ENCODE measurements at regions not wholly inside any gene's neighbourhood (a gene's known extent, or its start where the extent isn't known, plus 50 kb on each side); places are given as distances from the start of the nearest gene placed in this dataset.
A peak's percentile ranks its signal among the peaks of the same experiment; 100 is the strongest.

GRCh38 chr20:50295762-50296449, 105.3 kb downstream of the CEBPB start:
- no peak overlapping the region for H3K27ac ChIP-seq (ENCODE audit: low read length, poor library complexity, severe bottlenecking)
- no peaks in the 10 kb centered on the region for H3K27me3 ChIP-seq (ENCODE audit: control insufficient read depth in 1 of 2, insufficient read depth in 1 of 2, low read length in 2 of 2)
- no peaks in the 10 kb centered on the region for H3K36me3 ChIP-seq (ENCODE audit: control insufficient read depth in 1 of 2, insufficient read depth in 2 of 2, low read depth in 1 of 2, low read length in 2 of 2)
- no peak overlapping the region for H3K4me3 ChIP-seq (ENCODE audit: insufficient read depth in 1 of 2, low read depth in 1 of 2, low read length in 2 of 2)
- H3K9me3 ChIP-seq (ENCODE audit: control insufficient read depth, low read length): no peaks in the 10 kb centered on the region
- H3K14ac ChIP-seq (ENCODE audit: low read length in 2 of 2): peak overlapping the region in 1 of 2 experiments; percentile 37
- peak overlapping the region; percentile 69 for H3K9ac ChIP-seq (ENCODE audit: low read length)
- H2AFZ ChIP-seq (ENCODE audit: low read depth, low read length): no peak overlapping the region
- peak overlapping the region; percentile 76 for H4K8ac ChIP-seq (ENCODE audit: low read length)
- H3K4me2 ChIP-seq (ENCODE audit: low read length, poor library complexity, severe bottlenecking): no peak overlapping the region
- DNase-seq: no peak
- no peak overlapping the region for H2BK5ac ChIP-seq (ENCODE audit: low read depth, low read length, poor library complexity, severe bottlenecking)
- peak overlapping the region; percentile 75 for H2BK15ac ChIP-seq (ENCODE audit: low read depth, poor library complexity, severe bottlenecking)
- no peak overlapping the region for H3K23ac ChIP-seq (ENCODE audit: low read length in 2 of 2)
- peak overlapping the region; percentile 40 to 88 for H3K18ac ChIP-seq (ENCODE audit: low read depth in 1 of 2, low read length in 2 of 2)
- H3K4me1 ChIP-seq (ENCODE audit: control insufficient read depth, insufficient read depth, low read depth, low read length): peaks cover 28% of the 10 kb centered on the region
- H2BK120ac ChIP-seq (ENCODE audit: low read depth, low read length): peak overlapping the region; percentile 81
- peak overlapping the region; percentile 96 for H4K91ac ChIP-seq (ENCODE audit: low read length)
- 95% methylated on average over 20 of the region's 20 CpGs for WGBS
- no peaks in the 10 kb centered on the region for H3K79me1 ChIP-seq (replicated peaks; ENCODE audit: low read length, poor library complexity, severe bottlenecking)
- H2BK12ac ChIP-seq (ENCODE audit: low read length in 2 of 2): peak overlapping the region; percentile 93 to 100
- H3K4ac ChIP-seq (ENCODE audit: low read depth in 1 of 2, low read length in 2 of 2): peak overlapping the region; percentile 66 to 75
- H2AK5ac ChIP-seq (ENCODE audit: low read length, severe bottlenecking): peak overlapping the region; percentile 63

GRCh38 chr20:50296450-50297375, 106.1 kb downstream of the CEBPB start:
- peaks cover 21% of the 10 kb centered on the region for H3K4me1 ChIP-seq (ENCODE audit: control insufficient read depth, insufficient read depth, low read depth, low read length)
- H3K4ac ChIP-seq (ENCODE audit: low read depth in 1 of 2, low read length in 2 of 2): peak overlapping the region in 1 of 2 experiments; percentile 84
- H3K9ac ChIP-seq (ENCODE audit: low read length): peak overlapping the region; percentile 69
- no peak overlapping the region for H3K4me2 ChIP-seq (ENCODE audit: low read length, poor library complexity, severe bottlenecking)
- peak overlapping the region; percentile 93 for H2BK15ac ChIP-seq (ENCODE audit: low read depth, poor library complexity, severe bottlenecking)
- H2BK5ac ChIP-seq (ENCODE audit: low read depth, low read length, poor library complexity, severe bottlenecking): no peak overlapping the region
- H3K18ac ChIP-seq (ENCODE audit: low read depth in 1 of 2, low read length in 2 of 2): peak overlapping the region; percentile 48 to 88
- no peak overlapping the region for H3K27ac ChIP-seq (ENCODE audit: low read length, poor library complexity, severe bottlenecking)
- DNase-seq: no peak
- no peak overlapping the region for H2AK5ac ChIP-seq (ENCODE audit: low read length, severe bottlenecking)
- no peak overlapping the region for H3K4me3 ChIP-seq (ENCODE audit: insufficient read depth in 1 of 2, low read depth in 1 of 2, low read length in 2 of 2)
- peak overlapping the region; percentile 96 for H4K91ac ChIP-seq (ENCODE audit: low read length)
- no peak overlapping the region for H3K23ac ChIP-seq (ENCODE audit: low read length in 2 of 2)
- peak overlapping the region; percentile 93 to 100 for H2BK12ac ChIP-seq (ENCODE audit: low read length in 2 of 2)
- no peaks in the 10 kb centered on the region for H3K79me1 ChIP-seq (replicated peaks; ENCODE audit: low read length, poor library complexity, severe bottlenecking)
- H3K9me3 ChIP-seq (ENCODE audit: control insufficient read depth, low read length): no peaks in the 10 kb centered on the region
- WGBS: 91% methylated on average over 16 of the region's 18 CpGs
- no peaks in the 10 kb centered on the region for H3K27me3 ChIP-seq (ENCODE audit: control insufficient read depth in 1 of 2, insufficient read depth in 1 of 2, low read length in 2 of 2)
- no peaks in the 10 kb centered on the region for H3K36me3 ChIP-seq (ENCODE audit: control insufficient read depth in 1 of 2, insufficient read depth in 2 of 2, low read depth in 1 of 2, low read length in 2 of 2)
- peak overlapping the region; percentile 76 for H4K8ac ChIP-seq (ENCODE audit: low read length)
- H3K14ac ChIP-seq (ENCODE audit: low read length in 2 of 2): peak overlapping the region in 1 of 2 experiments; percentile 86
- H2BK120ac ChIP-seq (ENCODE audit: low read depth, low read length): peak overlapping the region; percentile 64
- no peak overlapping the region for H2AFZ ChIP-seq (ENCODE audit: low read depth, low read length)

- WGBS: 79% methylated on average over 12 of the region's 14 CpGs
- Histone ChIP-seq H2BK120ac (ENCODE audit: low read depth, low read length) (peak overlapping the region; percentile 12), H3K79me1 (replicated peaks; ENCODE audit: low read length, poor library complexity, severe bottlenecking) (no peaks in the 10 kb centered on the region), H3K4me1 (ENCODE audit: control insufficient read depth, insufficient read depth, low read depth, low read length) (peaks cover 14% of the 10 kb centered on the region), H3K36me3 (ENCODE audit: control insufficient read depth in 1 of 2, insufficient read depth in 2 of 2, low read depth in 1 of 2, low read length in 2 of 2) (no peaks in the 10 kb centered on the region), H2BK12ac (ENCODE audit: low read length in 2 of 2) (peak overlapping the region; percentile 43 to 97), H3K27me3 (ENCODE audit: control insufficient read depth in 1 of 2, insufficient read depth in 1 of 2, low read length in 2 of 2) (no peaks in the 10 kb centered on the region), H2BK15ac (ENCODE audit: low read depth, poor library complexity, severe bottlenecking) (no peak overlapping the region), H4K91ac (ENCODE audit: low read length) (no peak overlapping the region), H3K4me3 (ENCODE audit: insufficient read depth in 1 of 2, low read depth in 1 of 2, low read length in 2 of 2) (no peak overlapping the region), H3K9ac (ENCODE audit: low read length) (peak overlapping the region; percentile 69), H2AK5ac (ENCODE audit: low read length, severe bottlenecking) (no peak overlapping the region), H3K9me3 (ENCODE audit: control insufficient read depth, low read length) (no peaks in the 10 kb centered on the region), H4K8ac (ENCODE audit: low read length) (no peak overlapping the region), H3K18ac (ENCODE audit: low read depth in 1 of 2, low read length in 2 of 2) (peak overlapping the region; percentile 65 to 71), H3K4ac (ENCODE audit: low read depth in 1 of 2, low read length in 2 of 2) (peak overlapping the region in 1 of 2 experiments; percentile 88), H3K14ac (ENCODE audit: low read length in 2 of 2) (no peak overlapping the region), H3K27ac (ENCODE audit: low read length, poor library complexity, severe bottlenecking) (no peak overlapping the region), H3K4me2 (ENCODE audit: low read length, poor library complexity, severe bottlenecking) (no peak overlapping the region), H2AFZ (ENCODE audit: low read depth, low read length) (no peak overlapping the region), H3K23ac (ENCODE audit: low read length in 2 of 2) (no peak overlapping the region), H2BK5ac (ENCODE audit: low read depth, low read length, poor library complexity, severe bottlenecking) (no peak overlapping the region)
- no peak for DNase-seq
These were observed 107.1 kb downstream of the CEBPB start for GRCh38 chr20:50297498-50298376.

Measured in mesenchymal stem cell (in vitro differentiated cells and primary cell).